SK-N-SH (cell line): ENCODE measurements at regions not wholly inside any gene's neighbourhood (a gene's known extent, or its start where the extent isn't known, plus 50 kb on each side); places are given as distances from the start of the nearest gene placed in this dataset.

Experiments used
- CTCF ChIA-PET: fragments of 300-600, 350-600 bp; formaldehyde crosslinking; extraction: SDS; loops from one replicate; lab custom pipeline; 2021; lab: Yijun Ruan, JAX
- POLR2A ChIA-PET: fragments of 350-600 bp; sonication (Branson Sonifier 250); formaldehyde crosslinking; extraction: SDS; loops from one replicate; lab custom pipeline; 2020; ENCODE audit warnings: antibody characterized with exemption, inconsistent platforms; lab: Yijun Ruan, JAX
- DNase-seq: peaks from one replicate; pipeline ENCODE4 v3.0.0; 2012
- H2AFZ ChIP-seq: fragments of 200-600 bp; sonication (generic); 2 replicates; pipeline ENCODE4 v1.8.1; 2016; ENCODE audit warnings: antibody characterized with exemption, mild to moderate bottlenecking, low read depth
- H3F3A ChIP-seq: fragments of 200-600 bp; sonication (generic); replicated peaks from 2 replicates; pipeline ENCODE3; 2016; ENCODE audit warnings: antibody characterized with exemption, mild to moderate bottlenecking; ENCODE audit not compliant: insufficient read depth
- H3K27ac ChIP-seq, 2 experiments: fragments of 200-500 bp in 1 of 2; fragments of 200-600 bp in 1 of 2; sonication (Bioruptor generic) in 1 of 2; sonication (generic), shearing (Covaris generic) in 1 of 2; 2 replicates each; pipeline versions ENCODE4 v1.5.1 to v1.6.1; 2014 to 2016; ENCODE audit warnings: low read depth in 2 of 2, inconsistent platforms in 1 of 2, low read length in 1 of 2, mild to moderate bottlenecking in 1 of 2, mixed read lengths in 1 of 2
- H3K27me3 ChIP-seq: fragments of 200-600 bp; sonication (generic), shearing (Covaris generic); 2 replicates; pipeline ENCODE4 v1.6.1; 2016; ENCODE audit warnings: mixed run types; ENCODE audit not compliant: insufficient read depth
- H3K36me3 ChIP-seq, 2 experiments: fragments of 200-500 bp in 1 of 2; fragments of 200-600 bp in 1 of 2; sonication (Bioruptor generic) in 1 of 2; sonication (generic) in 1 of 2; replicated peaks in 1 of 2; 2 replicates each; pipeline versions ENCODE3 to v1.5.1; 2014 to 2016; ENCODE audit warnings: low read length in 1 of 2, mild to moderate bottlenecking in 1 of 2; ENCODE audit not compliant: insufficient read depth in 2 of 2, control insufficient read depth in 1 of 2
- H3K4me1 ChIP-seq, 2 experiments: fragments of 200-500 bp in 1 of 2; fragments of 200-600 bp in 1 of 2; sonication (Bioruptor generic) in 1 of 2; sonication (generic), shearing (Covaris generic) in 1 of 2; 2 replicates each; pipeline versions ENCODE4 v1.5.1 to v1.6.1; 2014 to 2016; ENCODE audit warnings: low read depth in 1 of 2, low read length in 1 of 2, mixed run types in 1 of 2; ENCODE audit not compliant: insufficient read depth in 2 of 2, control insufficient read depth in 1 of 2
- H3K4me2 ChIP-seq: fragments of 200-600 bp; sonication (generic), shearing (Covaris generic); 2 replicates; pipeline ENCODE4 v1.6.1; 2017; ENCODE audit warnings: mixed run types
- H3K4me3 ChIP-seq, 2 experiments: fragments of 200-500 bp in 1 of 2; fragments of 200-600 bp in 1 of 2; sonication (Bioruptor generic) in 1 of 2; sonication (generic), shearing (Covaris generic) in 1 of 2; 2 replicates each; pipeline versions ENCODE4 v1.5.1 to v1.8.1; 2014 to 2016; ENCODE audit warnings: low read depth in 2 of 2, inconsistent platforms in 1 of 2, low read length in 1 of 2, mild to moderate bottlenecking in 1 of 2, mixed read lengths in 1 of 2, moderate library complexity in 1 of 2
- H3K79me2 ChIP-seq: fragments of 200-600 bp; sonication (generic); 2 replicates; pipeline ENCODE4 v1.8.1; 2017; ENCODE audit warnings: mild to moderate bottlenecking; ENCODE audit not compliant: insufficient read depth
- H3K9ac ChIP-seq: fragments of 200-600 bp; sonication (generic); 2 replicates; pipeline ENCODE4 v1.6.1; 2017; ENCODE audit warnings: mixed run types
- H3K9me2 ChIP-seq: fragments of 200-600 bp; sonication (generic); 2 replicates; pipeline ENCODE4 v1.6.1; 2017; ENCODE audit warnings: mixed run types
- H3K9me3 ChIP-seq: fragments of 200-600 bp; sonication (generic); 2 replicates; pipeline ENCODE4 v1.6.1; 2017; ENCODE audit warnings: mixed run types, mild to moderate bottlenecking, moderate library complexity
- H4K20me1 ChIP-seq: fragments of 200-600 bp; sonication (generic); 2 replicates; pipeline ENCODE4 v1.6.1; 2017; ENCODE audit warnings: mild to moderate bottlenecking, mixed run types; ENCODE audit not compliant: insufficient read depth
- FOSL2 ChIP-seq: IDR thresholded peaks from 2 replicates; pipeline ENCODE4 v1.4.0; 2012; ENCODE audit warnings: low read depth, mild to moderate bottlenecking, moderate library complexity, borderline replicate concordance
- RAD21 ChIP-seq: IDR thresholded peaks from 2 replicates; pipeline ENCODE4 v1.6.1; 2012; ENCODE audit warnings: mild to moderate bottlenecking, low read length
- WGBS: methylation state at CpG from one replicate; pipeline ENCODE4 v1.1.6; 2017; ENCODE audit warnings: low lambda C conversion rate; 5-methylcytosine and 5-hydroxymethylcytosine counted together
- TF ChIP-seq, protein P1 (sequence below): fragments of 150-350 bp; IDR thresholded peaks from 2 replicates; pipeline ENCODE4 v1.6.1; 2016; ENCODE audit warnings: mild to moderate bottlenecking, low read depth, low read length

DNA sequence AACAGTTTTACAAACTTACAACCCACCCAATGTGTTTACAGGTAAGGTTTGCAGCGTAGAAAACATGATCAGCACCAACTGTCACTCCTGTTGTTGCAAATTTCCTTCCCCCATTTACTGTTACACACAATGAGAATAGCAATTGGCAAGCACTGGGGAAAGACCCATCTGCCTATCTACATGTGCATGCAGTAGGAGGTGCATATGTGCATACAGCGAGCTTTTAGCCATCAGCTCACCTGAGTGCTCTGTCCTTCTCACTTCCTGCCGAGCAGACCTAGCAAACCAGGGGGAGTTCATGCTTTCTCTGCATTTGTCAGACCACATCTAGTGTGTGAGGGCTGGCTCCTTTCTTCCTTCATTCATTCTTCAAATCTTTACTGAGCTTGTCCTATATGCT lies 49.9 kb upstream of the ARL4C start:
- ChIA-PET CTCF (interaction anchor here (1.5 to 8.4 kb wide), 4 partner anchors 51 to 570 kb away, joined by 4 to 262 read pairs (median 28); partner anchors contain the start of gene ARL4C), POLR2A (no interaction called here)
- Histone ChIP-seq H3K79me2 (no peaks in the 10 kb centered on the region), H3F3A (no peaks in the 10 kb centered on the region), H3K27me3 (no peaks in the 10 kb centered on the region), H3K9me2 (no peaks in the 10 kb centered on the region), H3K4me1 (peaks cover 0 to 3% of the 10 kb centered on the region in 2 experiments; a peak in 1 of 4 replicates), H3K9me3 (no peaks in the 10 kb centered on the region)
- TF ChIP-seq FOSL2 (no peak), RAD21 (no peak)
- TF ChIP-seq, protein P1, sequence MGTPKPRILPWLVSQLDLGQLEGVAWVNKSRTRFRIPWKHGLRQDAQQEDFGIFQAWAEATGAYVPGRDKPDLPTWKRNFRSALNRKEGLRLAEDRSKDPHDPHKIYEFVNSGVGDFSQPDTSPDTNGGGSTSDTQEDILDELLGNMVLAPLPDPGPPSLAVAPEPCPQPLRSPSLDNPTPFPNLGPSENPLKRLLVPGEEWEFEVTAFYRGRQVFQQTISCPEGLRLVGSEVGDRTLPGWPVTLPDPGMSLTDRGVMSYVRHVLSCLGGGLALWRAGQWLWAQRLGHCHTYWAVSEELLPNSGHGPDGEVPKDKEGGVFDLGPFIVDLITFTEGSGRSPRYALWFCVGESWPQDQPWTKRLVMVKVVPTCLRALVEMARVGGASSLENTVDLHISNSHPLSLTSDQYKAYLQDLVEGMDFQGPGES: no peak
- TF ChIP-seq, all 33 proteins: peak for 0
- no peak overlapping the region for H3K4me2 ChIP-seq
- no peak for DNase-seq
- no peak overlapping the region for H2AFZ ChIP-seq
- H3K27ac ChIP-seq: no peak overlapping the region
- no peaks in the 10 kb centered on the region for H3K36me3 ChIP-seq
- no peak overlapping the region for H3K9ac ChIP-seq
- H3K4me3 ChIP-seq: no peak overlapping the region
- WGBS: 94% methylated on average over 3 of the region's 3 CpGs
- H4K20me1 ChIP-seq: no peaks in the 10 kb centered on the region
